ENCODE measurements at regions not wholly inside any gene's neighbourhood (a gene's known extent, or its start where the extent isn't known, plus 50 kb on each side); places are given as distances from the start of the nearest gene placed in this dataset.
"Not testable (repeated sequence)": the region's sequence is repeated elsewhere in the genome, so short reads cannot be mapped to it uniquely, and the experiment has no call there.

- no peak for DNase-seq (ENCODE audit: low spot score)
Observed at GRCh38 chr13:99768986-99769385, 202.6 kb downstream of the ZIC5 start.

DNA sequence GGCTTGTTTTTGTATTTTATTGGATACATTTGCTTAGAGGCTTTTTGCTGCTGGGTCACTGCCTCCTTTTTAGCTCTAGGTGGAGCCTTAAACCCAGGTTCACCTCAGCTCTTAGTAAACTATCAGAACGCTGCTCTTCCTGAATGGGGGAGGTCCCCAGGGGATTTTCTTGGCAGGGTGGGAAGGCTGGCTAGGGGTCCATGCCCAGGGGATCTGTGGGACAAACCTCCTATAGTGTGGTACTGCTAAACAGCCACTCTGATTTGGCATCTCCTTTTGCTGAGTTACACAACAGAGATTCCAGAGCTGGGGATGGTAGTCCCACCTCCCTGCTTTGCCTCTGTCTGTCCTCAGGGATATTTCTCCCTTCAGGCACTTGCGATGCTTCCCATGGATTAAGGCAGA is 204.9 kb downstream of the ZIC5 start:
- DNase-seq (ENCODE audit: low spot score) = no peak

DNA sequence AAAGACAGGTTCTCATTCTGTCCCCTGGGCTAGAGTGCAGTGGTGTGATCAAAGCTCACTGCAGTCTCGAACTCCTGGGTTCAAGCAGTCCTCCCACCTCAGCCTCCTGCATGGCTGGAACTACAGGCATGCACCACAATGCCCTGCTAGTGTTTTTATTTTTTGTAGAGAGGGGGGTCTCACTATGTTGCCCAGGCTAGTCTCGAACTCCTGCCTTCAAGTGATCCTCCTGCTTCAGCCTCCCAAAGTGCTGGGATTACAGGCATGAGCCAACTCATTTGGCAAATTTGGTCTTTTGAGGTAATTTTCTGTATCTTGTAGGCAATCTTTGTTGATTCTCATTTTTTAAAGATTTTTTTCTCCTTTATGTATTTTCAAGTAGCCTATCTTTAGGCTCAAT is 205.7 kb downstream of the ZIC5 start:
- DNase-seq (ENCODE audit: low spot score) = no peak

- no peak for DNase-seq (ENCODE audit: low spot score)
Observed at GRCh38 chr13:99760456-99760855, 211.1 kb downstream of the ZIC5 start.

- no peak for DNase-seq (ENCODE audit: low spot score)
Observed at GRCh38 chr13:99759163-99759552, 212.4 kb downstream of the ZIC5 start.

GRCh38 chr13:99758460-99759162 is 213.0 kb downstream of the ZIC5 start:
- no peak for DNase-seq (ENCODE audit: low spot score)

DNA sequence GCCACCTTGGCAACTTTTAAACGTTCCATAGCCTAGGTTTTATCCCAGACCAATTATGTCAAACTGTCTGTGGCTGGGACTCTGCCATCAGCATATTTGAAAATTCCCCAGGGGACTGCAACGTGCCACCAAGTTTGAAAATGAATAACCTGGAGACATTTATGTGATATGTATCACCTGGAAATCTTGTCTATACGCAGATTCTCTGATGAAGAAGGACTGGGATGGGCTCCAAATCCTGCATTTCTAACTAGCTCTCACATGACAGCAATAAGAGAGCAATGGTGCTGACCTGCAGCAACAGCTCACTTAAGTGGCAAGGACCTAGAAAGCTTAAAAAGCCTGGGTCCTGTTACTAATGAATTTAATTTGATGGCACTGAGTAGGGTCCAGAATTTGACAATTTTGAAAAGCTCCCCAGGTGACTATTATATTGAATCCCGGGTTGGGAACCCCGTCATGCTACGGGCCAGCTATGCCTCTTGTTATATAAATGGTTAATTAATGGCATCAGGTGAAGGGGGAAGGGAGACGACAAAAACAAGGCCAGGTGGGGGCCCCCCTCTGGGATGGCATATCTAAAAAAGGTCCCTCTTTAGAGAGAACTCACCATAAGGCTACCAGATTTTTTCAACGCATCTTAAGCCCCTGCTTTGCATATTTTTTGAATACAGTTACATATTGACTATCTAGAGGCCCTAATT is 213.7 kb downstream of the ZIC5 start:
- DNase-seq (ENCODE audit: low spot score) = no peak

DNA sequence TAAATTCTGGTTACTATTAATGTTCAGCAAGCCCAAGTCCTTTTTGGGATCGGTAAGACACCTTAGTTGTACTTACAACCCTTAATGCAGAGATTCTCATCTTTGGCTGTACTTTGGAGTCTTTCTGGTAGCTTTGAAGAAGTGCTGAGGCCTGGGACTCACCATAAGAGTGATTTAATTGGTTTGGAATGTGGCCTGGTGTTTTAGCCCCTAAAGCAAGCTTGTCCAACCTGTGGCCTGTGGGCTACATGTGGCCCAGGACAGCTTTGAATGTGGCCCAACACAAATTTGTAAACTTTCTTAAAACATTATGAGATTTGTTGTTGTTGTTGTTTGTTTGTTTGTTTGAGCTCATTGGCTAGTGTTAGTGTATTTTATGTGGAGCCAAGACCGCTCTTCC is 215.3 kb downstream of the ZIC5 start:
- no peak for DNase-seq (ENCODE audit: low spot score)

- not testable (repeated sequence) for DNase-seq (ENCODE audit: low spot score)
Observed at GRCh38 chr13:99754750-99755149, 216.8 kb downstream of the ZIC5 start.

GRCh38 chr13:99752373-99752772 is 219.2 kb downstream of the ZIC5 start:
- no peak for DNase-seq (ENCODE audit: low spot score)

DNA sequence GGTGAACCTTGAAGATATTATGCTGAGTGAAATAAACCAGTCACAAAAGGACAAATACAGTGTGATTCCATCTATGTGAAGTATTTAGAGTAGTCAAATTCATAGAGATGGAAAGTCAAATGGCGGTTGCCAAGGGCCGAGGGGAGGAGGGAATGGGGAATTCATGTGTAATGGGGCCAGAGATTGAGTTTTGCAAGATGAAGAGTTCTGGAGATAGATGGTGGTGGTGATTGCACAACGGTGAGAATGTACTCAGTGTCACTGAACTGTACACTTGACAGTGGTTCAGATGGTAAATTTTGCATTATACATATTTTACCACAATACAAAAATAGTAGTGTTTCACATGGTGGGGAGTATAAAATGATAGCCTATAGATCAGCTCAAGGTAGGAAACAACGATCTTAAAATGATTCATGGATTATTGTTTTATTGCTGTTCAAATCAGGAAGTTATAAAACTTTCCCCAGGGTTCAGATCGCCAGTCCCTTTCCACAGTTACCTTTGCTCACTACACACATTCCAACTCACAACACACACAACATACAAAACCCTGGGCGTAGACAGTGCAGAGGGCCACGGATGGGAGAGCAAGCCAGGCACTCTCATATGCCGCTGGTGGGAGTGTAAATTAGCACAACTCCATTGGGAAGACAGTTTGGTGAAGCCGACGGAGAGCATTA is 219.9 kb downstream of the ZIC5 start:
- DNase-seq (ENCODE audit: low spot score) = no peak

DNA sequence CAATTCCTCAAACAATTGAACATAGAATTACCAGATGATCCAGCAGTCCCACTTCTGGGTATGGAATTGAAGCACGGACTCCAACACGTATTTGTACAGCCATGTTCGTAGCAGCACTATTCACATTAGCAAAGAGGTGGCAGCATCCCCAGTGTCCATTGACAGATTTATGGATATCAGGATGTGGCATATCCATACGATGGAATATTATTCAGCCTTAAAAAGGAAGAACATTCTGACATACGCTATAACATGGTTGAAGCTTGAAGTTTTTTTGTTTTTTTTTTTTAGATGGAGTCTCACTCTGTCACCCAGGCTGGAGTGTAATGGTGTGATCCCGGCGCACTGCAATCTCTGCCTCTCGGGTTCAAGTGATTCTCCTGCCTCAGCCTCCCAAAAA is 220.6 kb downstream of the ZIC5 start:
- DNase-seq (ENCODE audit: low spot score) = no peak

DNA sequence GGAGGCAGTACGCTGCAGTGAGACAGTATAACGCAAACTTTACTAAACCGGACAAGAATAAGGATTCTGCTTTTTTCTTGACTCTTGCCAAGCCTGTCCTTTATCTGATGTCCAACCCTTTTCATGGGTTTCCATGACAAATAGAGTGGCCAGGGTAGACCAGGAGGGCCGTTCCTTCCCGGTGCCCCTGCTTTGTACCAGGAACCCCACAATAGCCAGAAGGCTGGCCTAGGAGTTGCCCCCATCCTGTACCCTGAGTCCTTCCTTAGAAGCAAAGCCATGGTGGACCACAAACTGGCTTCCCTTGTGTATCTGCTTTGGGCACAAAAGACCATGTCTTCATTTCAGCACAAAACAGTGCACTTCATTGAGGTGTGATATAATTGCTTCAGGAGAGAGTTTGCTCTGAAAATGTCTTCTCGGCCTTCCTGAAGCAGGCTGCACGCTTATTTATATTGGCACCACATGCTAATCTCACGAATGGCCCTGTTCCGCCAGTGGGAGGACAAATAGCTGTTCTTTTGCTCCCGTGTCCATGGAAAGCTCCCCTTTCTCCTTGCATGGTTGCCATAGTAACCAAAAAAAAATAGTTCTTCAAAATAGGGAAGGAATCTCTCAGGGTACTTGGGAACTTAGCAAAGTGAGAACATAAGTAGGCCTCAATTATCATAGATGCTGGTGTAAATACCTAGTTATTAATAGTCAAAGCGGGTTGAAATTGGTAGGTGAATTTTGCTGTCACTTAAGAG is 222.1 kb downstream of the ZIC5 start:
- no peak for DNase-seq (ENCODE audit: low spot score)

- no peak for DNase-seq (ENCODE audit: low spot score)
Observed at GRCh38 chr13:99747403-99747710, 224.2 kb downstream of the ZIC5 start.

DNA sequence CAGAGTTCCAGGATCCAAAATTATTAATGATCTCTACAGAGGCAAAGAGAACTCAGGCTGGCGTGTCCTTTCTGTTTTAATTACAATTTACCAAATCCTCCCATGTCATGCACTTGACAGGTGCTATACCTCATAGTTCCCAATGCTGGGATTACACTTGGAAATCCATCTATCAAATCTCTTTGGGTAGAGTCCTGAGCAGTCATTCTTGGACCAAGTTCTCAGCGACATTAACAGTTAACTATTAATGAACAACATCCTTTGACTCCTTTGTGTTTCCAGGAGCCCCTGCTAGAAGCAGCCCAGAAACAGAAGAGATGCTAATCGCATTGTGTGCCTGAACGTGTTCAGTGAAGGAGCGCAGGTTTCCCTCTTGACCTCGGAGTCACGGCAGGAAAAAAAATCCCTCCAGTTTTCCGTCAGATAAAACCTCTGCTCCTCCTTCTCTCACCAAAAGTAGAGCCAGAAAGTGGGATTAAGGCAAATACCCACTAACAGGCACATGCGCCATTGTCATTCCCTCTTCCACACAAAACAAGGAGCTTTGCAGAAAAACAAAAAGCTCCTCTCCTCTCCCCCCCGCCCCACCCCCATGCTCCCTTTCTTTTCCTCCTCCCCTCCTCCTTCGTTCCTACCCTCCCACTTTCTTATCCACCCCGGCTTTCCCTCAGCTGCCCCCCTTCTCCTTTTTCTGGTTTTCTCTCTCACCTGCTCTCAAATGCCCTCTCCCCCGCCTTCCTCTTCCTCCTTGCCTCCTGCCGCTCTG is 224.7 kb downstream of the ZIC5 start:
- DNase-seq (ENCODE audit: low spot score) = no peak

DNA sequence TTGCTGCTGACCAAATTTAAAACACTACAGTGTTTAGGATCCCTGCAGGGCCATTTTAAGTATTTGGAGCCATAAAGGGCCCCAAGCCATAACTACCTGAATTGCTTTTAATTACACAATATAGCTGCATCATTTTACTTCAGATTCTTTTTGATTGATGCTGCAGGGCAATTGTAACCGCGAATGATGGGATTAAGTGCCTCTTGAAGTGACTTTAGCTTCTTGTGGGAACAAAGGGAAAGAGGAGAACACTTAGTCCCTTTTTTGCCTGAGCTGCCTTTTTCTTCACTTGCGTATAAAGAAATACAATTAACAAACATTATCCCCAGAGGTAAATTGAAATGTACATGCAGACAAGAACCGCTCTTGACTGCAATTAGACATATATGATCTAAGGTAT is 228.5 kb downstream of the ZIC5 start:
- no peak for DNase-seq (ENCODE audit: low spot score)

DNA sequence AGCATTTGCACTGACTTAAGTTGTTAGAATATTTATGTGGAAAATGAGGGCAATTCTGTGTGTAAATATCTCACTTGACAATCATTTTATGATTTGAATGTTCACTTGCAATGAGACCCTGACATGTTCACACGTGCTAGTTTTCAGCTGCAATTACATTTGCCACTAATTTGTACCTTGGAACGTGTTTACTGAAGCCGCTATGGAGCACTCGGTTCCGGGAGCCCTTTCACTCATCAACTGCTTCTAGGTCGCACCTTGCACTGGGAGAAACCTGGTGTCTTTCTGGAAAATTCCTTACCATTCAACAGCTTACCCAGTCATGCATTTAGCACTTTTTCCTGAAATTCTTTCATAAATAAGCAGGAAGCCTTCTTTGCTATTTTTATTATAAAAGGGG is 229.6 kb downstream of the ZIC5 start:
- DNase-seq (ENCODE audit: low spot score) = no peak

GRCh38 chr13:99740251-99740979 is 231.2 kb downstream of the ZIC5 start:
- DNase-seq (ENCODE audit: low spot score) = no peak

DNA sequence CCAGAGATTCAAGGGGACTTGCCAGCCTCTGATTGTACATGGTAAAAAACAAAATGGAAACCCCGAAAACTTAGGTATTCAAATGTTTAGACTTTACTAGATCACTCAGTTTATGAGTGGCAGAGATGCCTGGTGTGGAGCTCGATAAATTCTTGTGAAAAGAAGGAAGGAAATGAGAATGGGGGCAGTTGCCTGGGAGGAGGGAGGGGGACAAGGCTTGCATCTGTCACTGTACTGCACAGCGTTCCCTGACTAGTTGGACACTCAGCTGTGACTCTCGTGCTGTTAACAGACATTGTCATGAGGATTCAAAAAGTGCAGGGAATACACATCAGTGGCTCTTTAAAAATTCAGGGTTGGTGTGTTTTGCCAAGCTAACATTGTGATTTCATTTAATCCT is 232.9 kb downstream of the ZIC5 start:
- no peak for DNase-seq (ENCODE audit: low spot score)

DNA sequence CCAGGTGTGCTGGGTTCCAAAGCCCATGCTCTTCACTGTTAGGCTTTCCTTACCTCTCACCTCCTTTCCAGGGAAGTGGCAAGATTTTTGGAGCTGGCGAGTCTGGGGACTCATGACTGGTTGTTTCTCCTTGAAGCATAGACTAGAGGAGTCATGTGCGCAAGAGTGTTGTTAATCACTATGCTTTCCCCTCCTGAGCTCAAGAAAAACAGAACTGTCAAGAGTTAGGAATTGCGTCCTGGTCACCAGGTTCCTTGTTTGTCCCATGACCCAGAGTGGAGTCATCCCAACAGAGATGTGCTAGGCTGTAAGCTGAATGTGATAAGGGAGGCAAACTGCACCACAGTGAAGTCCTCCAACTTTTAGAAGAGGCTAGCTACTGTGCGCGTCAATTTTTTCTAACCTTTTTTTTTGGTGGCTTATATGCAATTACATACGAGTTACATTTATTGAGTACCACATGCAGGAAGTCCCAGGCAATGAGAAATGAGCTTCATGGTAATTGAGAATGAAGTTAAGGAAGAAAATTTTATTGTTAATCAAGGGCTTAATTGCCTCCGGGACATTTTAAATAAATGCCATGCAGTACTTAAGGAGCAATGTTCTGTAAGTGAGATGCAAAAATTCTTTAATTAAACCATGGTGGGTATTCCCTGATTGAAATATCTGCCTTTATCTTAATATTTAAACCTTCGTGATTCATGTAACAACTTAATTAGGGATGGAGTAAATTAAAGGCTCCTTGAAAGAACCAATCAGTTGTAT is 233.9 kb downstream of the ZIC5 start:
- no peak for DNase-seq (ENCODE audit: low spot score)

GRCh38 chr13:99736541-99736940 is 235.0 kb downstream of the ZIC5 start:
- no peak for DNase-seq (ENCODE audit: low spot score)

Measured in activated CD4-positive, alpha-beta T cell treated with anti-CD3 and anti-CD28 coated beads, Interleukin-2, Interleukin-4, amounts not matched to agents 100 ng/mL and 50 ng/mL, durations not matched to agents 16 hours and 8 hours (primary cell).